ENCODE measurements at regions not wholly inside any gene's neighbourhood (a gene's known extent, or its start where the extent isn't known, plus 50 kb on each side); places are given as distances from the start of the nearest gene placed in this dataset.

DNA sequence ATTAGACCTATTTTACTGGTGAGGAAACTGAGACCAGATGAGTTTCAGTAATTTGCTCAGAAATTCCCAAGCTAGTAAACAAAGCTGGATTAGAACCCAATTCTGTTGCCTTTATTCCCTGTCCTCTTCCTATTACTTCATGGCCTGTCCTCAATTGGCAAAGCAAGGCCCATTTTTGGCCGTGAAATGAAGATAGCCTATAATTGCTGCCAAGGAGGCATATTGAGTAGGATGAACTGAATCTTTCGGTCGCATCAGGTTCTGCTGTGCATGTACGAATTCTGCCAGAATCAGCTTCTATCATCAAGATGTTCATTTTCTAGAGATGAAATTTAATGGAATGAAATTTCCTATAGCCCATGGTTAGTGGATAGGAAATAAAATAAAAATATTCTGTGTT lies 1485.2 kb upstream of the PIK3C3 start:
- no peak for TF ChIP-seq EZH2 (IDR thresholded peaks at IDR 0.05; ENCODE audit: borderline replicate concordance, low read length)
- no peak for TF ChIP-seq CTCF (IDR thresholded peaks at IDR 0.05; ENCODE audit: low read length)
